ENCODE measurements at regions not wholly inside any gene's neighbourhood (a gene's known extent, or its start where the extent isn't known, plus 50 kb on each side); places are given as distances from the start of the nearest gene placed in this dataset.
A peak's percentile ranks its signal among the peaks of the same experiment; 100 is the strongest.

- Histone ChIP-seq H3K4me3 (no peak overlapping the region), H3K27ac (no peak overlapping the region), H3K9me3 (no peaks in the 10 kb centered on the region), H3K4me1 (no peaks in the 10 kb centered on the region), H3K36me3 (no peaks in the 10 kb centered on the region), H3K9ac (ENCODE audit: low read depth in 2 of 2, low read length in 2 of 2) (no peak overlapping the region), H3K27me3 (no peaks in the 10 kb centered on the region)
- peak; percentile 85 for DNase-seq
- TF ChIP-seq CTCF (IDR thresholded peaks at IDR 0.05), result peak; percentile 98
- intact Hi-C loops (cut with DNase I), result loop anchor here (1.0 to 5.0 kb wide), 3 partner anchors 50 to 260 kb away; no protein-coding TSS in a partner anchor
Observed at GRCh38 chr13:99436686-99437416, 64.4 kb upstream of the TM9SF2 start.

- Histone ChIP-seq H3K4me3 (no peak overlapping the region), H3K9ac (ENCODE audit: low read depth in 2 of 2, low read length in 2 of 2) (no peak overlapping the region), H3K36me3 (no peaks in the 10 kb centered on the region), H3K27me3 (no peaks in the 10 kb centered on the region), H3K4me1 (no peaks in the 10 kb centered on the region), H3K27ac (no peak overlapping the region), H3K9me3 (no peaks in the 10 kb centered on the region)
- TF ChIP-seq CTCF (IDR thresholded peaks at IDR 0.05), result no peak
- DNase-seq, result no peak
- intact Hi-C loops (cut with DNase I), result loop anchor here (5.0 kb wide), 1 partner anchor 262 kb away; no protein-coding TSS in a partner anchor
Observed at GRCh38 chr13:99439048-99439447, 62.2 kb upstream of the TM9SF2 start.

- Histone ChIP-seq H3K27ac (no peak overlapping the region), H3K27me3 (no peaks in the 10 kb centered on the region), H3K9me3 (no peaks in the 10 kb centered on the region), H3K4me3 (no peak overlapping the region), H3K36me3 (no peaks in the 10 kb centered on the region), H3K4me1 (no peaks in the 10 kb centered on the region), H3K9ac (ENCODE audit: low read depth in 2 of 2, low read length in 2 of 2) (no peak overlapping the region)
- intact Hi-C loops (cut with DNase I), result loop anchor here (5.0 to 10.0 kb wide), 3 partner anchors 105 to 263 kb away; no protein-coding TSS in a partner anchor
- no peak for TF ChIP-seq CTCF (IDR thresholded peaks at IDR 0.05)
- DNase-seq, result no peak
Observed at GRCh38 chr13:99439850-99440604, 61.2 kb upstream of the TM9SF2 start.

- peak; percentile 98 for TF ChIP-seq CTCF (IDR thresholded peaks at IDR 0.05)
- Histone ChIP-seq H3K9ac (ENCODE audit: low read depth in 2 of 2, low read length in 2 of 2) (no peak overlapping the region), H3K9me3 (no peaks in the 10 kb centered on the region), H3K4me3 (no peak overlapping the region), H3K4me1 (no peaks in the 10 kb centered on the region), H3K36me3 (no peaks in the 10 kb centered on the region), H3K27me3 (no peaks in the 10 kb centered on the region), H3K27ac (no peak overlapping the region)
- intact Hi-C loops (cut with DNase I), result loop anchor here (10.0 kb wide), 2 partner anchors 102 to 172 kb away; no protein-coding TSS in a partner anchor
- DNase-seq, result peak; percentile 57
Observed at GRCh38 chr13:99442273-99442895, 58.9 kb upstream of the TM9SF2 start.

GRCh38 chr13:99446242-99446641, 55.0 kb upstream of the TM9SF2 start:
- H3K27me3 ChIP-seq, result no peaks in the 10 kb centered on the region
- H3K9me3 ChIP-seq, result no peaks in the 10 kb centered on the region
- no peak for DNase-seq
- intact Hi-C loops (cut with DNase I), result loop anchor here (10.0 kb wide), 2 partner anchors 99 to 169 kb away; no protein-coding TSS in a partner anchor
- no peak overlapping the region for H3K9ac ChIP-seq (ENCODE audit: low read depth in 2 of 2, low read length in 2 of 2)
- no peak for TF ChIP-seq CTCF (IDR thresholded peaks at IDR 0.05)
- no peak overlapping the region for H3K27ac ChIP-seq
- H3K4me3 ChIP-seq, result no peak overlapping the region
- H3K4me1 ChIP-seq, result no peaks in the 10 kb centered on the region
- H3K36me3 ChIP-seq, result no peaks in the 10 kb centered on the region
